Bronchial epithelial cell (primary cell): ENCODE measurements at regions not wholly inside any gene's neighbourhood (a gene's known extent, or its start where the extent isn't known, plus 50 kb on each side); places are given as distances from the start of the nearest gene placed in this dataset.
"Not testable (repeated sequence)": the region's sequence is repeated elsewhere in the genome, so short reads cannot be mapped to it uniquely, and the experiment has no call there.

Experiments used
- DNase-seq: peaks from one replicate; pipeline ENCODE4 v3.0.0-alpha.2; 2010; ENCODE audit warnings: low read depth
- FAIRE-seq: peaks from 2 replicates; lab custom pipeline; 2011; peaks lifted over from hg19 to GRCh38; lab: Jason Lieb, UNC
- H3K27me3 ChIP-seq: 2 replicates; pipeline ENCODE4 v1.5.1; 2011; ENCODE audit warnings: low read length; ENCODE audit not compliant: control insufficient read depth, insufficient read depth
- H3K36me3 ChIP-seq: 2 replicates; pipeline ENCODE4 v1.5.1; 2011; ENCODE audit warnings: low read length; ENCODE audit not compliant: control insufficient read depth, insufficient read depth
- H3K4me3 ChIP-seq: 2 replicates; pipeline ENCODE4 v1.5.1; 2011; ENCODE audit warnings: mild to moderate bottlenecking, low read depth, low read length, control low read depth
- CTCF ChIP-seq: IDR thresholded peaks from 2 replicates; pipeline ENCODE4 v1.5.1; 2011; ENCODE audit warnings: mild to moderate bottlenecking, moderate library complexity, low read length, control low read depth, inconsistent platforms; ENCODE audit not compliant: insufficient read depth, severe bottlenecking

- TF ChIP-seq CTCF: no peak
- FAIRE-seq (no peak), DNase-seq (no peak)
- no peaks in the 10 kb centered on the region for H3K27me3 ChIP-seq
- H3K4me3 ChIP-seq: no peak overlapping the region
- H3K36me3 ChIP-seq: no peaks in the 10 kb centered on the region
These were observed 64.3 kb upstream of the CEACAM21 start for GRCh38 chr19:41511628-41512027.

GRCh38 chr19:41515015-41515652 lies 60.8 kb upstream of the CEACAM21 start:
- H3K4me3 ChIP-seq: no peak overlapping the region
- TF ChIP-seq CTCF: no peak
- FAIRE-seq (no peak), DNase-seq (no peak)
- no peaks in the 10 kb centered on the region for H3K36me3 ChIP-seq
- H3K27me3 ChIP-seq: no peaks in the 10 kb centered on the region

- H3K36me3 ChIP-seq, DNase-seq, H3K27me3 ChIP-seq, H3K4me3 ChIP-seq: not testable (repeated sequence)
- FAIRE-seq: peak; percentile 32
These were observed 59.4 kb upstream of the CEACAM21 start for GRCh38 chr19:41516292-41517171.

GRCh38 chr19:41518141-41518540 lies 57.8 kb upstream of the CEACAM21 start:
- FAIRE-seq: no peak
- no peak overlapping the region for H3K4me3 ChIP-seq
- no peak for DNase-seq
- H3K36me3 ChIP-seq: no peaks in the 10 kb centered on the region
- TF ChIP-seq CTCF: no peak
- H3K27me3 ChIP-seq: peaks cover 8% of the 10 kb centered on the region

GRCh38 chr19:41521138-41521930 lies 54.6 kb upstream of the CEACAM21 start:
- not testable (repeated sequence) for H3K4me3 ChIP-seq, H3K36me3 ChIP-seq, H3K27me3 ChIP-seq, DNase-seq
- peak; percentile 98 for FAIRE-seq

- no peak for TF ChIP-seq CTCF
- Histone ChIP-seq H3K27me3 (peaks cover 8% of the 10 kb centered on the region), H3K36me3 (no peaks in the 10 kb centered on the region), H3K4me3 (no peak overlapping the region)
- DNase-seq: no peak
- no peak for FAIRE-seq
These were observed 53.9 kb upstream of the CEACAM21 start for GRCh38 chr19:41521931-41522555.
